HG03025 (cell line): ENCODE measurements at regions not wholly inside any gene's neighbourhood (a gene's known extent, or its start where the extent isn't known, plus 50 kb on each side); places are given as distances from the start of the nearest gene placed in this dataset.

Experiments used
- ATAC-seq: cut with Tn5 transposase; IDR thresholded peaks from one replicate; pipeline ENCODE4 v1.9.1; 2021; ENCODE audit warnings: mild to moderate bottlenecking, moderate library complexity; ENCODE audit not compliant: unreplicated experiment, low FRiP score

DNA sequence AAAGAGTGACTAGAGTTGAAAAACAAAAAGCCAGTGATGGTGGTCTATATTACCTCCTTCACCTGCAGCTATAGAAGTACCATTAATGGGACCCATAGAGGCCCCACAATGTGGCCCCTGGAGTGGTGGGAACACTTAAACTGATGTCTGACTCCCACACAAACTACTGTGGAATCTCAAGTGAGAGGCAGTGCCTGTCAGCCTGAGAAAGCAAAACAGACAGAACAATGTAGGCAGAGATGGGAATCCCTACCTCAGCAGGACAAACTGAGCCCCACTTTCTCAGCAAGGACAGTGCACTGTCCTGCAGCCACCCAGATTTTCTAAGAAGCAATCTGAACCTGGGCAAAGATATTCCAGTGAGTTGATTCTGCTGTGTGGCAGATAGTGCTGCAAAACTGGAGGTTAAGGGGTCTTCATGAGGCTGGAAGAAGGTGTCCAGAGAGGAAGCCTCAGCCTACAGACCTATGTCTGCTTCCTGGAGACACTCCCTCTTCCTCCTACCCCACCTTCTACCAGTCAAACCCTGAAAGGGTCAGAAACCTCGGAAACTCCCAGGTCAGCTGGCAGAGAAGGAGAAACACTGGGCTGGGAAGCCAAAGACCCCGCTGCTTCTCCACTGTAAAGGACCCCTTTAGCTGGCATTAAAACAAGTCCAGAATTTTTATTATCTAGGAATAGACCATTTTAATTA lies 228.7 kb downstream of the C1orf94 start:
- ATAC-seq: no peak

DNA sequence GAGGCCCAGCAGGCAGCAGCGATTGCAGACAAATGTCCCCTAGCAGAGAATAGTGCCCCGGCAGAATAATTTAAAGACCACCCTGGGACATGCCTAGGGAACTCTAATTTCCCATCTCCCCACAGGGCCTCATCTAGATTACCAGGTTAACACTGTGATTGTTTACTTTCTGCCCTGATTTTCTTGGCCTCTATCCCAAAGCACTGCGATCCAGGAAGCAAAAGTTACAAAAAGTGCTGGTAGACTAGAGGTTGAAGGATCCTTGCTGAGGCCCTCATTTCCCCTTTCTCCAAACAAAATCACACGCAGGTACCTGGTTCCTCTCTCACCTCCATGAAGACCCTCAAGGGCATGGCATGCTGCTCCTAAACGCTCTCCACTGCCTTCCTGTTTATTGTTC lies 229.7 kb downstream of the C1orf94 start:
- no peak for ATAC-seq

DNA sequence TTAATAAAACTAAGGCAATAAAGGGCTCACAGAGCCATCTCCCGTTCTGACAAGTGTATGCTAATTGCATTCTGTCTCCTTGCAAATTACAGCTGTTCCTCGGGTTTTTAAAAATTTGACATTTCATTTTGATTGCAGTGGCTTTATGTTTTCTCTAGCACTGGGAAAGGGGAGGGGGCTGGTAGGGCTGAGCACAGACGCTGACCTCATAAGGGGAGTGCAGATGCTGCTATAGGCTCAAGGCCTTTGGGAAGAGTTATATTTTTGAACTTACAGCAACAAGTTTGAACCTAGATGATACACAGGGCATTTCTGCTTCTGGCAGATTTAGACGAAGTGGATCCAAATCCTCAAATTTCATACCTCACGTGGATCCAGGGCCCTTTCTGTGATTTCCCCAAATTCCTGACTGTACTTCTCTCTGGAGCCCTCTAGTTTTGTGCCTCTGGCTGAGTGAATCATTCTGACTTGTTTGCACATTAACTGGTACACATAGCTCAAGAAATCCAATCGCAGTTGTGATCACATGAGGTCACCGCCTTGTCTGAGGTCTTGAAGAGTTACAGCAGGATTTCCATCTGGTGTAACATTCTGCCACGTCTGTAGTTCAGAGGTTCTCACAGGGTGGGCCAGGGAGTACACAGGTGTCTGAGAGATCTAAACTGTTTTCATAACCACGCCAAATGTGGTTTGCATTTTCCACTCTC lies 230.3 kb downstream of the C1orf94 start:
- ATAC-seq: no peak

DNA sequence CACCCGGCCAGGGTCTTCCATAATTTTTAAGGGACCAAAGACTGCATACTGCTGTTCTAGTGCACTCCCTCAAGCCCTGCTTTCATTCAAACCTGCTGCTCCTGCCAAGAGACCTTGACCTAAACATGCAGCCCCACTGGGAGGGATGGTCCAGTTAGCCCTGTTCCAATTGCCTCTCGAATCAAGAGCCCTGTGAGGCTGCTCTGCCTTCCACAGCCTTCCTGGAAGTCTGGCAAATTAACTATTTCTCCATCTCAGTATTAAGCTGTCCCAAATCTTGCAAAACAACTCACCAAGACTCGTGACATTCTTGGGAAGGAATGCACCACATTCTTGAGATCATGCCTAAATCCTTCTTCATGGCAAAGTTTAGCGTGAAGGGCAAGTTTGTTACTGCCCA lies 231.3 kb downstream of the C1orf94 start:
- ATAC-seq: no peak

DNA sequence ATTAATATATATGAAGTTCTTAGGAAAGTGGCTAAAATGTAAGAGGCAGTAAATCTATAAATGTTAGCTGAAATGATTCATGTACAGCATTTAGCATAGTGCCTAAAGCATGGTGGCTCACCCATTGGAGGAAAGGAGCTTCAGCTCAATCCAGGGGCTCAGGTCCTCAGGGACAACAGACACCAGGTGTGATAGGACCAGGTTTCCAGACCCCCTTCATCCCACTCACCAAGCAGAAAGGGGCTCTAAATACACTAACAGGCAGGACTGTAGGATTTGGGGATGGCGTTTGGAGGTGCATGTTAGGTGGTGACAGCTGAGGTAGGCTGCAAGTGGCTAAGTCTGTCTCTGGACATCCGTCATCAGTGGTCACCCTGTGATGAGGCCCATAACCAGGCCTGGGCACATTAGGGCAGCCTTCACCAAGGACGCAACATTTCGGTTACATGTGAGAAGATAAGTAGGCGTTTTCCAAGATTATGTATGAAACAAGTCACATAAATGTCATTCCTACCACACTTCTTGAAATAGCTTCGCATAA lies 233.1 kb downstream of the C1orf94 start:
- ATAC-seq: no peak

DNA sequence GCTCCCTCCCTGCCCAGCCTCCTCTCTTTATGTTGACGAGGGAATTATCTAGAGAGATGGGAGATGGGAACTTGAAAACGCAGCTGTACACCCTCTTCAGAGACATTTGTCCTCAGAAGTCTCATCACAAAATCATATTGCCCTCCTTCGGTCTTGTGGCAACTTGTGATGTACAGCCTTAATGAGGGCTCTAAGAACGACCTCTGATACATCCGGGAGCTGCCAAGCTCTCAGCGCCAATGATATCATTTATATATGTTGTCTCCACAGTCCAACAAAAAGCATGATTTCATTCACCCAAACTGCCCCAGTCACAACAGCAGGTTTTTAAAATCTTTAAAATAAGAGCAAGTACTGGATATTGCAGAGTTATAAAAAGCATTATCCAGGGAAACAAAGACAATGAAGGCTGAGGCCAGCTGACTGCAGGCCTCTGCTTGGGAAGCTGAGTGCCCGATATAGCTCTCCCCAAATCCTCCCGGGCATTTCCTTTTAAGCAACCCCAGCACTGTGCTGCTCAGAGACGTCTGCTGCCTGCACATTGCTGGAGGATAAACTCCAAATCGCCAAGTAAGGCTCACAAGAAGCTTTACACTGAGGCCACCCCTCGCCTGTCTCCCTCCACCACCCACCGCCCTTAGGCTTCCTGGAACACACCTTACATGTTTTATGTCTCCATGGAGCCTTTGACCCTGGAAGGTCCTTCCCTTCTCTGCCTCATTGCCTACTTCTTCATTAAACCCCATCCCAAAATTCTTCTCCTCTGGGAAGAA lies 236.1 kb downstream of the C1orf94 start:
- ATAC-seq: no peak

DNA sequence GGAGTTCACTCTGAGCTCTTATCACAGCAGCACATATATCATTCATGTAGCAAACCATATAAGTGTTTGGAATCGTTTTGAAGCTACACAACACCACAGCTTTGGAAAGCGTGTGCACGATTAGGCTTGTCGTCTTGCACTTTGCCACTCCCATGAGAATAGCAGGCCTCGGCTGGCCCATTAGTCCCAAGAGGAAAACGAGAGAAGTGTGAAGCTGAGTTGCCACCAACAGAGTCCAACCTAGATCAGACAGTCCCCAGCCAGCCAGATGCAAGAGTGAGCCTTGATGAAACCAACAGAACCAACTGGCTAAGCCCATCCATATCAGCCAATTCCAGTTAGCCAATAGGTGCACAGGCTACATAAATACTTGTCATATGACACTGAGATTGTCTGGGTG lies 238.4 kb downstream of the C1orf94 start:
- ATAC-seq: no peak

DNA sequence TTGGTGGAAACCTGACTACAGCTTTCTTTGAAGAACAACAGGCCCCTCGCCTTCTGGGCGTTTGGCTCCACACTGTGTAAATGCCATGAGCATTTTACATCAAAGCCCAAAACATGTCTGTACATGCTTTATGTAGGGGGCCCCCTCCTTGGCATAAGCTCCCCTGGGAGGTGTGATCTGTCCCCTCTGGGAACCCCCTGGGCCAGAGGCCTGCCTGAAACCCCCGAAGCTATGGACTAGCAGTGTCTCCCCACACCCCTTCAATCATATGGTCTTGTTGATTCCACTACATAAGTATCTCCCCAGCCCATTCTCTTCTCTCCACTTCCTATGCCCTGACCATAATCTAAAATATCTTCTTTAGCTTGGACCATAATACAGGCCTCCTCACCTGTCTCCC lies 241.5 kb downstream of the C1orf94 start:
- ATAC-seq: no peak

DNA sequence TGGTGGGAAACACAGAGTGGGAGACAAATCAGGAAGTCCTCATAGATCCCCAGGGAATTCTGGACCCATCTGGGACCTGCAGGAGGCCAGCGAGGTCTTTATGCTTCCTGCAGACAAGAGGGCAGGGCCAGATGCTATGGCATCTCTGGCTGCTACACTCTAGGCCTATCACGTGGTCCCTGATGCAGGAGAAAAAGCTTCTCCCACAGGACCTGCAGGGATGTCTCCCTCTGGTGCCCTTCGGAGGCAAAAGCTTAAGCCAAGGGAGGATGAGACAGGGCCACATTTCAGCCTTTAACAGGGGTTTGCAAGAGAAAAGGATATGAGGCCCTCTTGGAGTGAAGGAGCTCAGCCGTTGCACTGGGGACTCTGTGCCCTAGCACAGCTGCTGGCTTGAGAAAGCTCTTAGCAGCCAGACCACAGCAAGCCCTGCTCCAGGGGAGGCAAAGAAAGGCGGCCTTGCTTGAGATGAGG lies 243.0 kb downstream of the C1orf94 start:
- ATAC-seq: no peak

DNA sequence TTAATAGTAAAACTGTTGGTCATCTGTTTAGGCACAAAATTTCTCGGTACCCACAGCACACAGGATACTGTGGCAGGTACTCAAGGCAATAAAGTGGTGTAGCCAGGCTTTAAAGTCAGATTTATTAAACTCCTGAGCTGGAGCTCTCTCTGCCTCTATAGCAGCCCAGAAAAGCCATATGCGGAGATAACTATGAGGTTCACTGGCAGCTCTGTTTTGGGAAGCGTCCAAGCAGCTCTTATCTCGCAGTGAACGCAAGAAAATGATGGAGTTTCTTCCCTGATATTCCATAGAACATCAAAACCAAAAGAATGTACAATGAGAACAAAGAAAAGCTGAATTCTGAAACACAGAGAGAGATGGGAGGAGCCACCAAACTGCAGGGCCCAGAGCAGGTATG lies 248.3 kb downstream of the C1orf94 start:
- ATAC-seq: no peak

DNA sequence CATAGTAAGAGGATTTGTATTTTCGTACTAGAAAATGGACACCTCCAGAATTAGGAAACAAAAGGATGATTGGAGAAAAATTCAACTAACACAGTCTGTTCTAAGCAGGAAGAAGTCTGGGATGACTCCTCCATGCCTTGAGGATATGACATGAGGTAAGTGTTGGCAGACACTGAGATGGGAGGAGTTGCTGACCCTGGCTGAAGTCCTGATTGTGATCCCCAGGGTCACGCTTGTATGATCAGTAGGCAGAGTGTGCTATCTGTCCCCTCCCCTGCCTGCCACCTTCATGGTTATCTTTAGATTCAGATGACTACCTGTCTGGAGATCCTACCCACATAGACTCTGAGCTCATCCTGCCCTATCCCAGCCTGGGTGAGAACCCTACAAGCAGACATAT lies 249.1 kb downstream of the C1orf94 start:
- ATAC-seq: no peak

DNA sequence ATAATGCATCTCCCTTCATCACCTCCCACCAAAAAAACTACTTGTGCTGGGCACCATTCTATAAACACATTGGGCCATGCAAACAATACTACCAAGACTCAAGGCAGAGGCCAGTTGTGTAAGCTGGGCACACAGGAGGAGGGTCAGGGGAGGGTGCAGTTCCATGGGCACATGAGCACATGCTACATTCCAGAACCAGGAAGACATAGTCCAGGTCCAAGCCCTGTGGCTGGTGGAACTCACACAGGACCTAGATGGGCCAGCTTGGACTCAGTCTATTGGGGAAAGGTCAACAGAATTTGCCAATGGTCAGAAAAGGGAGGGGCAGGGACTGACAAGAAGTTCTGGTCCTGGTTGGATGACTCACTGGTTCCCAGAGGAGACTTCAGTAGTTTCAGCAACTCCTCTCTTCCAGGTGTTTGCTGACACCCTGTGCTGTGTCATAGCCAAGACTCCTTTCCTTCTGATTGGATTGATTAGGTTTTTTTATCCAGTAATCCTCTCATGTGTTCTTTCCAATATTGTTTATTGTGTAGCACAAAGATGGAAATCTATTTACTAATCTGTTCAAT lies 249.7 kb downstream of the C1orf94 start:
- ATAC-seq: no peak

DNA sequence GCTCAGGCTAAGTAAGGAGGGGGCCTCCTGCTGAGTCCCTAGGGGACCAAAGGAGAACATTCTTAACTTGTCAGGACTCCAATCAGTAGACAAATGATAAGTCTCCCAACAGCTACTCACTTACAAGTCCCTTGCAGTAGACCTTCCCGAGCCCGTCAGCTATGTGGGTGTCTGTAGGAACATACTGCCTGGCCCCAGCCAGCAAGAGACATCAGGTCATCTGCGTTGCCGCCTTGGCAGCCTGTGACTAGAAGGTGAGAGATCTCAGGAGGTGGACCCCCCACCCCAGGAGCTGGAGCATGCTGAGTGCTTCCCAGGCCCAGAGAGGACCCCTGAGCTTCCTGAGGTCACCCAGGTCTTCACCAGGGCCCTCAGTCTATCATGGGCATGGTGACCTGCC lies 250.5 kb downstream of the C1orf94 start:
- ATAC-seq: no peak

DNA sequence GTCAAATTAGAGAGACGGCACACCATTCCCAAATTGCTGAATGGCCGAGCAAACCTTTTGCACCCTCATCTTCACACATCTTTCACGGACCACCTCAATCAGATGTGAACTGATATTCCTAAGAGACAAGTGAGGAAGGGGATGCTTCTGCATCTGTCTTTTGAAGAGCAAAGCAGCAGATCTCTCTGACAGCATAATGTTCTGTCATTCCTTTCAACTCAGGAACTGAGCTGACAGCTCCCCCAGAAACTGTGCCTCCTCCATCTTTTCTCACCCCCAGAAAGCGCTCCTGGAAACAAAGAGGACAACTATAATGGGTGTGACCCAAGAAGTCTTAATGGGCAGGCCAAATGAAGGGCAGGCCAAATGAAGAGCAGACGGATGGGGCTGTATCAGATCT lies 256.4 kb downstream of the C1orf94 start:
- no peak for ATAC-seq

DNA sequence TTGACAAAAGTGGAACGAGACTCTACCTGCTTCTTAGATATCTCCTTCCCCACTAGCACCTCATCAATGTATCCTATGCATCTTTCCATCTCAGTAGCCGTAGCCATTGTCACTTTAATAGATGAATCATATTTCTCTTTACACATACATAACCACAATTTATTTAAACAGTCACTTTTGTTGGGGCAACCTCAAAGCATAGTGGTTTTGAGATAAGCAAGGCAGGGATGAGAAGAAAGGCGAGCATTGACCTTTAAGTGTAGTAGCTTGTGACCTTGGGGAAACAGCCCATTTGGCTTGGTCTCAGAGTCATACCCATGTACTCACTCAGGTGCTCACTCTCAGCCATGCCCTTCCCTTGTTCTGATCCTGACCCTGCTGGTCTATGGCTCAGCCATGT lies 260.1 kb downstream of the C1orf94 start:
- no peak for ATAC-seq

DNA sequence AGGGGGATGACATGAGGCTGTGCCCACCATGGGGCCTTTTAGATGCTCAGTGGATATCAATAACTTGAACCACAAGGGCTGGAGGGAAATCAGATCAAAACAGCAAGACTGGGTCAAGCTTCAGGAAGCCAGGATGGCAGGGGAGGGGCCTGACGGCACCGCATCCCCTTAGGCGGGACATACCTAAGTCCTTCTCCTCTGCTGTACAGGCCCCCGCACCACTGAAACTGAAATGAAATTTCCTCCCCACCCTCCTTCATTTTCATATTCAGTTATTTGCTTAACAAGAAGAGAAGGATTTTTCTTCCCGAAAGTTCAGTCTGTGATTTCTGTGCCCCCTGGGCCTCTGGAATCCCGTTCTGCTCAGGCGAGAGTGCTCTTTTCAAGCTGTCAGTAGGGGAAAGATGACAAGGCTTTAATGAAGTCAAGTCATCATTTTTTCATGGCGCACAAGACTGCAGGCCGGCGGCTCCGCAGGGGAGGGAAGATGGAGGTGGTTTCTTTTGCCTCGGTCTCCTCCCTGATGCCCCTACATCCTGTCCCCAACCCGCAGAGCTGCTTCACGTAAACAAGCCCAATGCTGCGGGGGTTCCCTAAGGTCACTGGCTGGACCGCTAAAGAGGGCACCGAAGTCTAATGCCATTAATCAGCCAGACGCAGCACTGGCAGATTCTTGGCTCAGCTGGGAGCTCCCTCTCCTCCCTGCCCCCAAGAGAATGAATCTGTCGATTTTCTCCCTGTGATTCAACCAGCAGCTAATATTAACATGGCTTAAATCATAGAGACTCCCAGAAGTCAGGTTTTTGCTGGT lies 264.8 kb downstream of the C1orf94 start:
- no peak for ATAC-seq

DNA sequence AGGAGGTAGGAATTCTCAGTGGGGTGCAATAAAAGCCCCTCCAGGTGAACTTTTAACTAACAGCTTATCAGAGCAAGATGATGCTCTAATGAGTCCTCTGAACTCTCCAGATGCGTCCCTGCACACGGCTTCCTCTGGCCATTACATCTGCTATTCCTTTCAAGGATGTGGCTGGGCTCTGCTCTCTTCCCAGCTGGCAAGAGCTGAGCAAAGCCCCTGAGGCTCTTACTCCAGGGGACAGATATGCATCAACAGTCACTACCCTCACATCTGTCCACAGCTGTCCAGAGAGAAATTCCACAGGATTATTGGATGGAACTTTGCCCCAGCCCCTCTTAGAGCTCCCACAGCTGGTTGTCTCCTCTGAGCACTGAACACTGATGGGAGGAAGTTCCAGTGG lies 267.8 kb downstream of the C1orf94 start:
- ATAC-seq: no peak

DNA sequence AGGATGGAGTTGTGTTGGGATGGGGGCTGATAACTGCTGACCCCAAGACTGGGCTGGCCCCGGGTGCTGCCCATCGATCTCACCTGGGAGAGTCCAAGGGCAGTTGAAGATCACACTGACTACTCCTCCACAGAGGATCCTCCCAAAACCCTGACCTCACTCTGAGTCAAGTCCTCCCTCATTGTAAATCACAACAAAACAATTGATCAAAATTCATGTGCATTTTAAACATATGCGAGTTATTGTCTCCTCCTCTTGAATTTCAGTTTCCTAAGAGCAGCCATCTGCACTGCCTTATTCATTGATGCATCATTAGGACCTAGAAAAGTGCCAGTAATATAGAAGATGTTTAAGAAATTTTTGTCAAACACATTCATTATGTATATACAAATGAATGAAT lies 273.6 kb downstream of the C1orf94 start:
- no peak for ATAC-seq

DNA sequence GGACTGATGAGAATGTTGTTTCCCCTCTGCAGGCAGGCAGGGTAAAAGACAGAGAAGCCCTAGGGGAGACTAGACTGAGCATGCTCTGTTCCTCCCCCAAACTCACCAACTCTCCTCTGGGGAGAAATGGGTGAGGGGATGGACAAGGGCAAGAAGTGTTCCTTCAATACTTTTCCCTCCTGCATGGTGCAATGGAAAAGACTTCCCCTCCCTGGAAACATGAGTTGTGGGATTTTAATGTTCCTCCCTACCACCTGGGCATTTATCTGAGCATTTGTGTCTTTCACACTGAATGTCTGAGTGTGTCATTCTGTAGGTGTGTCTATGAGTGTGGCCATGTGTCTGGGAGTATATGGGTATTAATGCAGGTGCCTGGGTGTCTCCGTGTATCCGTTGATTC lies 275.7 kb downstream of the C1orf94 start:
- ATAC-seq: no peak

DNA sequence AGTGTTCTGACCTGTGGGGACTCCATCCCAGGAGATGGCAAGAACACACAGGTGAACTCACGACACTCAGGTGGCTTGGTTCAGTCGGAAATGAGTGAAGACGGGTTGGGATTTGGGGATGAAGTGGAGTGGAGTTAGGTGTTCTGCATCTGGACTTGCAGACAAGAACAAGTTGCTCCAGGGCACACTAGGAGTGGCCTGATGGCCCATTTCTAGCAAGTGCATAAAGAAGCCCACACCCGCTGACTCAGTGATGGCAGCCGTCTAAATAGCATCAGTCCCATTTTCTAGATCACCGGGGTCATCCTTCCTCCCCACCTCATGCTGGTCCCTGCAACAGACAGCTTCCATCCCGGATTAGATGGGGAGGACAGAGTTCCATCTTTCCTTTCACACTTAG lies 278.4 kb downstream of the C1orf94 start:
- ATAC-seq: no peak
